AG04449 (cell line): ENCODE measurements at regions not wholly inside any gene's neighbourhood (a gene's known extent, or its start where the extent isn't known, plus 50 kb on each side); places are given as distances from the start of the nearest gene placed in this dataset.

ENCODE experiments used
- CTCF ChIA-PET: fragments of 350-600 bp; formaldehyde crosslinking; extraction: SDS; loops from one replicate; lab custom pipeline; 2021; ENCODE audit warnings: antibody characterized with exemption; lab: Yijun Ruan, JAX
- POLR2A ChIA-PET: fragments of 400-600, 350-600 bp; formaldehyde crosslinking; extraction: SDS; loops from one replicate; lab custom pipeline; 2020; ENCODE audit warnings: antibody characterized with exemption, inconsistent platforms; lab: Yijun Ruan, JAX
- DNase-seq: peaks from one replicate; pipeline ENCODE4 v3.0.0-alpha.2; 2010; ENCODE audit warnings: low read depth, low spot score
- H3K4me3 ChIP-seq: 2 replicates; pipeline ENCODE4 v1.5.1; 2011; ENCODE audit warnings: low read depth, mild to moderate bottlenecking, control low read depth, low read length
- TF ChIP-seq, protein P1 (sequence below): IDR thresholded peaks from one replicate; pipeline ENCODE4 v1.5.1; 2011; ENCODE audit warnings: mild to moderate bottlenecking, moderate library complexity, low read length, control low read depth, inconsistent platforms; ENCODE audit not compliant: insufficient read depth; ENCODE audit errors: missing control alignments

DNA sequence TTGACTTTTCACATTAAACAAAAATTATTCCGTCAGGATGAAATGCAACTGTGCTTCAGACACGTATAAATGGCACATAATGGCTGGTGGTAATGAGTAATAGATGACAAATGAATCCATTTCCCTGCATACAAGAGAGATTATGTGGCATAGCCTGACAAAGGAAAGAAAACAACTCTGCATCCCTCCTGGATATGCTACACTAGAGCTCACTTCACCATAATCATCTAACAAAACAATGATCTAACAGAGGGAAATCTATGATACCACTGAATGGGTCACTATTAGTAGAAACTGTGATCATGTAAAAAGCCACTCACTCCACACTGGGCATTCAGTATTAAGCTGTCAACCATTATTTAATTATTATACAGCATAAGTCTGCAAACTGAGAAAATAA is 1498.4 kb downstream of the EFNB2 start:
- ChIA-PET CTCF (no interaction called here), POLR2A (no interaction called here)
- no peak overlapping the region for H3K4me3 ChIP-seq
- TF ChIP-seq, protein P1, sequence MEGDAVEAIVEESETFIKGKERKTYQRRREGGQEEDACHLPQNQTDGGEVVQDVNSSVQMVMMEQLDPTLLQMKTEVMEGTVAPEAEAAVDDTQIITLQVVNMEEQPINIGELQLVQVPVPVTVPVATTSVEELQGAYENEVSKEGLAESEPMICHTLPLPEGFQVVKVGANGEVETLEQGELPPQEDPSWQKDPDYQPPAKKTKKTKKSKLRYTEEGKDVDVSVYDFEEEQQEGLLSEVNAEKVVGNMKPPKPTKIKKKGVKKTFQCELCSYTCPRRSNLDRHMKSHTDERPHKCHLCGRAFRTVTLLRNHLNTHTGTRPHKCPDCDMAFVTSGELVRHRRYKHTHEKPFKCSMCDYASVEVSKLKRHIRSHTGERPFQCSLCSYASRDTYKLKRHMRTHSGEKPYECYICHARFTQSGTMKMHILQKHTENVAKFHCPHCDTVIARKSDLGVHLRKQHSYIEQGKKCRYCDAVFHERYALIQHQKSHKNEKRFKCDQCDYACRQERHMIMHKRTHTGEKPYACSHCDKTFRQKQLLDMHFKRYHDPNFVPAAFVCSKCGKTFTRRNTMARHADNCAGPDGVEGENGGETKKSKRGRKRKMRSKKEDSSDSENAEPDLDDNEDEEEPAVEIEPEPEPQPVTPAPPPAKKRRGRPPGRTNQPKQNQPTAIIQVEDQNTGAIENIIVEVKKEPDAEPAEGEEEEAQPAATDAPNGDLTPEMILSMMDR: no peak
- no peak for DNase-seq

DNA sequence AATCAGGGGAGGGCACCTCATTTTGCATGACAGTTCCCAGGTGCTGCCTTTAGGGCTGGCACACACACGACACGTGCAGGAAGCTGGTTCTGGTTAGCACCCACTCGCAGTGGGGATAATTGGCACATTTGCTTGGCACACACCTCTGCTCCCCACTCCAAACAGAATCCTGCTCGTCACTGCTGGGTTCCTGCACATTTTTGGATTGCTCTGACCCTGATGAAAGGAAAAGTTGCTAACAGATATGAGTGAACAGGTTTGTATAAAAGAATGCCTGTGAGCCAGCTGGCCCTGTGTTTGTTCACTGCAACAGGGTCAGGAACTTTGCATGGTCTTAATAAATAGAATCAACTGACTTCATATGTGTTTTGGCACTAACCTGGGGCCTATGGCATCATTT is 1500.4 kb downstream of the EFNB2 start:
- TF ChIP-seq, protein P1: no peak
- CTCF ChIA-PET: no interaction called here
- DNase-seq: no peak
- no peak overlapping the region for H3K4me3 ChIP-seq
- POLR2A ChIA-PET: no interaction called here

DNA sequence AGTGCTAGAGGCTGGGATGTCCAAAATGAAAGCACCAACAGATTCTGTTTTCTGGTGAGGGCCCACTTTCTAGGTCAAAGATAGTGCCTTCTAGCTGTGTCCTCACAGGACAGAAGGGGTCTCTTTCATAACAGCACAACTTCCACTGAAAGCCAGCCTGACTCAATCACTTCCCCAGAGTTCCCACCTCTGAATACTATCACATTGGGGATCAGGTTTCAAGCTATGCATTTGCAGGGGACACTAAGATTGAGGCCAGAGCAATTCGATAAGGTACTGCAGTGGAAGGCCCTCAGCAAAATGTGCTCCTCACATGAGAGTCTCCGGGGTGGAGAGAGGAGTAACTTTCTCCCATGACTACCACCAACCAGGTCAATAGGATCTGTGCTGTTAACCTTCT is 1501.5 kb downstream of the EFNB2 start:
- no peak for DNase-seq
- TF ChIP-seq, protein P1: no peak
- no peak overlapping the region for H3K4me3 ChIP-seq
- ChIA-PET CTCF (no interaction called here), POLR2A (no interaction called here)

DNA sequence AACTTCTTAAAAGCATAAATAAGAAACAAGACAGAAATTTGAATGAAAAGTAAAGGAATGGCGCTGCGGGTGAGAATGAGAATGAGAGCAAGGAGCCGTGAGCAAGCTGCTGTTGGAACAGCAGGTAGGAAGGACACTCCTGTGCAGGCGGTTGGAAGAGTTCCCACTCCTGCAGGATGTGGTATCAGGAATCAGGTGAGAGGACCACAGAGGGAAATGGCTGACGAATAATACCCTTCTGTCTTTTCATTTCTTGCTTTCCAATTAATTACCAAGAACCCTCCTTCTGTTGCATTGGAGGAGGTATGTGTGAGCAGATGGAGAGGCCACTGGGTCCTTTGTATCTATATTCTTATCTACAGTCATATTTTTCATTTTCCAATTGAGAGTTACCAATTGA is 1504.2 kb downstream of the EFNB2 start:
- no peak for DNase-seq
- no peak overlapping the region for H3K4me3 ChIP-seq
- ChIA-PET CTCF (no interaction called here), POLR2A (no interaction called here)
- TF ChIP-seq, protein P1: no peak

DNA sequence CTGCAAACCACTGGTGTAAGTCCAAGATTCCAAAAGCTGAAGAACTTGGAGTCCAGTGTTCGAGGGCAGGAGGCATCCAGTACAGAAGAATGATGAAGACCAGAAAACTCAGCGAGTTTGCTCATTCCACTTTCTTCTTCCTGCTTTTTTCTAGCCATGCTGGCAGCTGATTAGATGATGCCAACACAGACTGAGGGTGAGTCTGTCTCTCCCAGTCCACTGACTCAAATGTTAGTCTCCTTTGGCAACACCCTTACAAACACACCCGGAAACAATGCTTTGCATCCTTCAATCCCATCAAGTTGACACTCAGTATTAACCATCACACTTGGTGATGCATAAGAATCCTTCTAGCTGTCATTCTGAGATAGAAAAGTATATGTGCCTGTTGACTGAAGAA is 1504.6 kb downstream of the EFNB2 start:
- no peak for DNase-seq
- TF ChIP-seq, protein P1: no peak
- POLR2A ChIA-PET: no interaction called here
- CTCF ChIA-PET: no interaction called here
- no peak overlapping the region for H3K4me3 ChIP-seq

DNA sequence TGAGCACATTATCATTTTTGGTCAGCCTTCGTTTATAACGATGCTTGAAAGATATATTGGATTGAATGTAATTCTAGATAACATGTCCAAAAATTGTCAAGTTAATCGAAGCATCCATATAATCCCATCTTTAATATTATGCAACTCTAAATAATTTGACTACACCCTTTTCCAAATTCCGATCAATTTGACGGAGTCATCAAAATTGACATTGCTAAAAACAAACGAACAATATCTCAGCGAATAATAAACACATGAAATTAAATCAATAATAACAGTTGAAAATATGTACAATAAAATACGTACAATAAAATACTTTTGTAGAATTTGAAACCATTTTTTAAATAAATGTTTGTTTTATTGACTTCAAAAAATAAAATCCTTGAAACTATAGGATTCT is 1516.4 kb downstream of the EFNB2 start:
- CTCF ChIA-PET: no interaction called here
- TF ChIP-seq, protein P1: no peak
- no peak for DNase-seq
- H3K4me3 ChIP-seq: no peak overlapping the region
- POLR2A ChIA-PET: no interaction called here
